Neural progenitor cell (in vitro differentiated cells): ENCODE measurements at regions not wholly inside any gene's neighbourhood (a gene's known extent, or its start where the extent isn't known, plus 50 kb on each side); places are given as distances from the start of the nearest gene placed in this dataset.

Experiments used
- DNase-seq: peaks from one replicate; pipeline ENCODE4 v3.0.0-alpha.2; 2016; ENCODE audit warnings: low spot score
- H2AFZ ChIP-seq: fragments of 200-600 bp; sonication (generic); replicated peaks from 2 replicates; pipeline ENCODE4 v1.6.1; 2016; ENCODE audit warnings: antibody characterized with exemption
- H3F3A ChIP-seq: fragments of 200-600 bp; sonication (generic); 2 replicates; pipeline ENCODE4 v1.6.1; 2016; ENCODE audit warnings: antibody characterized with exemption, low read depth
- H3K27ac ChIP-seq: fragments of 200-600 bp; sonication (generic); 2 replicates; pipeline ENCODE4 v1.5.1; 2016; ENCODE audit warnings: mild to moderate bottlenecking
- H3K27me3 ChIP-seq: fragments of 200-600 bp; sonication (generic); 2 replicates; pipeline ENCODE4 v1.6.1; 2016; ENCODE audit warnings: mild to moderate bottlenecking, moderate library complexity
- H3K36me3 ChIP-seq: fragments of 200-600 bp; sonication (generic); 2 replicates; pipeline ENCODE4 v1.5.1; 2016
- H3K4me1 ChIP-seq: fragments of 200-600 bp; sonication (generic); 2 replicates; pipeline ENCODE4 v1.6.1; 2016; ENCODE audit warnings: mixed run types
- H3K4me2 ChIP-seq: fragments of 200-600 bp; sonication (generic); 2 replicates; pipeline ENCODE4 v1.6.1; 2016
- H3K4me3 ChIP-seq: fragments of 200-600 bp; sonication (generic); 2 replicates; pipeline ENCODE4 v1.5.1; 2016
- H3K79me2 ChIP-seq: fragments of 200-600 bp; sonication (generic); 2 replicates; pipeline ENCODE4 v1.6.1; 2016; ENCODE audit warnings: low read depth
- H3K9ac ChIP-seq: fragments of 200-600 bp; sonication (generic); 2 replicates; pipeline ENCODE4 v1.6.1; 2016
- H3K9me3 ChIP-seq: fragments of 200-600 bp; sonication (generic); 2 replicates; pipeline ENCODE4 v1.5.1; 2016; ENCODE audit warnings: low read depth
- H4K20me1 ChIP-seq: fragments of 200-600 bp; sonication (generic); 2 replicates; pipeline ENCODE4 v1.6.1; 2016; ENCODE audit warnings: low read depth
- H3K27ac Mint-ChIP-seq: 3 replicates; pipeline ENCODE4 v1.8.0; 2021; ENCODE audit warnings: mixed read lengths
- H3K27me3 Mint-ChIP-seq: 2 replicates; pipeline ENCODE4 v1.8.0; 2022; ENCODE audit warnings: low read depth, mild to moderate bottlenecking, inconsistent platforms, moderate library complexity, mixed read lengths; ENCODE audit not compliant: insufficient read depth
- H3K36me3 Mint-ChIP-seq: 3 replicates; pipeline ENCODE4 v1.8.0; 2021; ENCODE audit warnings: mixed read lengths
- H3K4me1 Mint-ChIP-seq: 3 replicates; pipeline ENCODE4 v1.8.0; 2021; ENCODE audit warnings: mixed read lengths
- H3K4me3 Mint-ChIP-seq: 3 replicates; pipeline ENCODE4 v1.8.0; 2021; ENCODE audit warnings: mild to moderate bottlenecking, moderate library complexity, mixed read lengths
- H3K9me3 Mint-ChIP-seq: 3 replicates; pipeline ENCODE4 v1.8.0; 2020; ENCODE audit warnings: mixed read lengths
- CTCF ChIP-seq: fragments of 200-600 bp; sonication (generic); IDR thresholded peaks from 2 replicates; pipeline ENCODE4 v1.5.1; 2017; ENCODE audit warnings: antibody characterized with exemption, mild to moderate bottlenecking
- EZH2 ChIP-seq: fragments of 200-600 bp; sonication (generic); IDR thresholded peaks from 2 replicates; pipeline ENCODE4 v1.6.1; 2017; ENCODE audit warnings: antibody characterized with exemption, mild to moderate bottlenecking, moderate library complexity
- EZH2phosphoT487 ChIP-seq: fragments of 200-600 bp; sonication (generic); IDR thresholded peaks from 2 replicates; pipeline ENCODE4 v1.6.1; 2017; ENCODE audit warnings: antibody characterized with exemption

GRCh38 chr14:29111554-29111953, 345.0 kb downstream of the FOXG1 start:
- Histone ChIP-seq H3K4me3 (no peak overlapping the region), H3K36me3 (no peaks in the 10 kb centered on the region), H2AFZ (no peak overlapping the region), H3K27ac (no peak overlapping the region), H4K20me1 (no peaks in the 10 kb centered on the region), H3K9me3 (peaks cover 25% of the 10 kb centered on the region), H3K79me2 (no peaks in the 10 kb centered on the region), H3K9ac (no peak overlapping the region), H3K27me3 (no peaks in the 10 kb centered on the region), H3K4me1 (no peaks in the 10 kb centered on the region), H3F3A (no peaks in the 10 kb centered on the region), H3K4me2 (no peak overlapping the region)
- Mint-ChIP-seq H3K27me3 (no peaks in the 10 kb centered on the region), H3K4me1 (no peaks in the 10 kb centered on the region), H3K36me3 (no peaks in the 10 kb centered on the region), H3K27ac (no peak overlapping the region), H3K9me3 (no peaks in the 10 kb centered on the region), H3K4me3 (no peak overlapping the region)
- TF ChIP-seq CTCF (no peak), EZH2 (no peak), EZH2phosphoT487 (no peak)
- DNase-seq = no peak

- Histone ChIP-seq H3K27me3 (no peaks in the 10 kb centered on the region), H3K4me3 (no peak overlapping the region), H3K9me3 (peaks cover 12% of the 10 kb centered on the region), H3K36me3 (no peaks in the 10 kb centered on the region), H4K20me1 (no peaks in the 10 kb centered on the region), H3K4me1 (no peaks in the 10 kb centered on the region), H3F3A (no peaks in the 10 kb centered on the region), H3K79me2 (no peaks in the 10 kb centered on the region), H2AFZ (no peak overlapping the region), H3K9ac (no peak overlapping the region), H3K27ac (no peak overlapping the region), H3K4me2 (no peak overlapping the region)
- no peak for TF ChIP-seq EZH2phosphoT487
- no peak for TF ChIP-seq EZH2
- TF ChIP-seq CTCF = no peak
- Mint-ChIP-seq H3K27ac (no peak overlapping the region), H3K4me3 (no peak overlapping the region), H3K27me3 (peaks cover 4% of the 10 kb centered on the region), H3K4me1 (no peaks in the 10 kb centered on the region), H3K9me3 (no peaks in the 10 kb centered on the region), H3K36me3 (no peaks in the 10 kb centered on the region)
- no peak for DNase-seq
These were observed 356.4 kb downstream of the FOXG1 start for GRCh38 chr14:29123017-29123416.

- H3K4me2 ChIP-seq = no peak overlapping the region
- no peaks in the 10 kb centered on the region for H3K4me1 ChIP-seq
- H3K9ac ChIP-seq = no peak overlapping the region
- no peaks in the 10 kb centered on the region for H3K27me3 ChIP-seq
- no peaks in the 10 kb centered on the region for H3K79me2 ChIP-seq
- H4K20me1 ChIP-seq = no peaks in the 10 kb centered on the region
- no peak overlapping the region for H2AFZ ChIP-seq
- H3K9me3 Mint-ChIP-seq = no peaks in the 10 kb centered on the region
- H3F3A ChIP-seq = no peaks in the 10 kb centered on the region
- H3K27me3 Mint-ChIP-seq = peaks cover 4% of the 10 kb centered on the region
- H3K36me3 Mint-ChIP-seq = no peaks in the 10 kb centered on the region
- H3K4me3 ChIP-seq = no peak overlapping the region
- H3K4me1 Mint-ChIP-seq = no peaks in the 10 kb centered on the region
- peaks cover 8% of the 10 kb centered on the region for H3K9me3 ChIP-seq
- TF ChIP-seq EZH2phosphoT487 (no peak), EZH2 (no peak)
- no peak overlapping the region for H3K27ac Mint-ChIP-seq
- DNase-seq = no peak
- H3K27ac ChIP-seq = no peak overlapping the region
- H3K36me3 ChIP-seq = no peaks in the 10 kb centered on the region
- no peak overlapping the region for H3K4me3 Mint-ChIP-seq
These were observed 359.8 kb downstream of the FOXG1 start for GRCh38 chr14:29126361-29126760.

GRCh38 chr14:29126865-29127264, 360.3 kb downstream of the FOXG1 start:
- Histone ChIP-seq H2AFZ (no peak overlapping the region), H3K4me3 (no peak overlapping the region), H3K79me2 (no peaks in the 10 kb centered on the region), H3K4me2 (no peak overlapping the region), H3K4me1 (no peaks in the 10 kb centered on the region), H3K9ac (no peak overlapping the region), H3K27me3 (no peaks in the 10 kb centered on the region), H3K27ac (no peak overlapping the region), H3K9me3 (peaks cover 8% of the 10 kb centered on the region), H3K36me3 (no peaks in the 10 kb centered on the region), H3F3A (no peaks in the 10 kb centered on the region), H4K20me1 (no peaks in the 10 kb centered on the region)
- no peaks in the 10 kb centered on the region for H3K9me3 Mint-ChIP-seq
- TF ChIP-seq EZH2 (no peak), CTCF (no peak), EZH2phosphoT487 (no peak)
- no peaks in the 10 kb centered on the region for H3K36me3 Mint-ChIP-seq
- DNase-seq = no peak
- H3K27ac Mint-ChIP-seq = no peak overlapping the region
- H3K27me3 Mint-ChIP-seq = no peaks in the 10 kb centered on the region
- no peak overlapping the region for H3K4me3 Mint-ChIP-seq
- no peaks in the 10 kb centered on the region for H3K4me1 Mint-ChIP-seq
